PC-3 (cell line): ENCODE measurements at regions not wholly inside any gene's neighbourhood (a gene's known extent, or its start where the extent isn't known, plus 50 kb on each side); places are given as distances from the start of the nearest gene placed in this dataset.

Source experiments
- ATAC-seq: fragments of 200-7000 bp; cut with Tn5 transposase; 2 replicates; pipeline ENCODE4 v1.9.1; 2020; ENCODE audit warnings: mild to moderate bottlenecking, moderate library complexity
- BruUV-seq: library from RNA; stranded (reverse); fragments of 400-500 nt; replicated peaks from 2 replicates; lab custom pipeline; 2021; lab: Mats Ljungman, UMichigan
- CTCF ChIA-PET: fragments of 300-600 bp; sonication (Branson Sonifier 250); formaldehyde crosslinking; loops from one replicate; lab custom pipeline; 2022; ENCODE audit warnings: antibody characterized with exemption; lab: Charles Lee
- POLR2A ChIA-PET: fragments of 300-600 bp; sonication (Branson Sonifier 250); formaldehyde crosslinking; loops from one replicate; lab custom pipeline; 2022; ENCODE audit warnings: antibody characterized with exemption; ENCODE audit not compliant: unreplicated experiment; lab: Charles Lee
- DNase-seq: peaks from one replicate; pipeline ENCODE4 v3.0.0-alpha.2; 2015
- H2AFZ ChIP-seq: fragments of 300-600 bp; sonication (generic); 2 replicates; pipeline ENCODE4 v1.6.0; 2016; ENCODE audit warnings: antibody characterized with exemption, low read length
- H3F3A ChIP-seq: fragments of 300-600 bp; sonication (generic); one replicate; pipeline ENCODE4 v1.6.0; 2017; ENCODE audit warnings: antibody characterized with exemption, low read length, control low read depth, mild to moderate bottlenecking; ENCODE audit not compliant: unreplicated experiment
- H3K27ac ChIP-seq: fragments of 300-600 bp; sonication (generic); 2 replicates; pipeline ENCODE4 v1.5.1; 2016; ENCODE audit warnings: mild to moderate bottlenecking, low read length
- H3K27me3 ChIP-seq: fragments of 300-600 bp; sonication (generic); 2 replicates; pipeline ENCODE4 v1.6.1; 2016; ENCODE audit warnings: low read length, mixed read lengths
- H3K36me3 ChIP-seq: fragments of 300-600 bp; sonication (generic); 2 replicates; pipeline ENCODE4 v1.6.1; 2016; ENCODE audit warnings: low read depth, mixed run types, low read length, mixed read lengths
- H3K4me1 ChIP-seq: fragments of 300-600 bp; sonication (generic); 2 replicates; pipeline ENCODE4 v1.5.1; 2016; ENCODE audit warnings: low read length; ENCODE audit not compliant: insufficient read depth
- H3K4me2 ChIP-seq: fragments of 300-600 bp; sonication (generic); 2 replicates; pipeline ENCODE4 v1.6.0; 2016; ENCODE audit warnings: low read length
- H3K4me3 ChIP-seq: fragments of 300-600 bp; sonication (generic); 2 replicates; pipeline ENCODE4 v1.5.1; 2016; ENCODE audit warnings: mild to moderate bottlenecking, low read length, mixed read lengths
- H3K79me2 ChIP-seq: fragments of 300-600 bp; sonication (generic); 2 replicates; pipeline ENCODE4 v1.6.1; 2017; ENCODE audit warnings: low read length, mixed read lengths
- H3K9ac ChIP-seq: fragments of 300-600 bp; sonication (generic); 2 replicates; pipeline ENCODE4 v1.6.0; 2016; ENCODE audit warnings: mild to moderate bottlenecking, low read length
- H3K9me2 ChIP-seq: fragments of 300-600 bp; sonication (generic); replicated peaks from 2 replicates; pipeline ENCODE4 v1.6.1; 2016; ENCODE audit warnings: mixed run types, low read length, mixed read lengths
- H3K9me3 ChIP-seq: fragments of 300-600 bp; sonication (generic); 2 replicates; pipeline ENCODE4 v1.6.1; 2016; ENCODE audit warnings: low read length, mixed read lengths
- H4K20me1 ChIP-seq: fragments of 300-600 bp; sonication (generic); 2 replicates; pipeline ENCODE4 v1.6.1; 2016; ENCODE audit warnings: low read length, mixed read lengths
- EZH2 ChIP-seq: fragments of 300-600 bp; sonication (generic); IDR thresholded peaks from one replicate; pipeline ENCODE4 v1.6.1; 2017; ENCODE audit warnings: antibody characterized with exemption, mild to moderate bottlenecking, low read length; ENCODE audit not compliant: unreplicated experiment
- EZH2phosphoT487 ChIP-seq: fragments of 300-600 bp; sonication (generic); IDR thresholded peaks from 2 replicates; pipeline ENCODE4 v1.6.1; 2018; ENCODE audit warnings: mild to moderate bottlenecking, antibody characterized with exemption, low read length, borderline replicate concordance
- intact Hi-C: fragments of 100-400 bp; cut with micrococcal nuclease; formaldehyde crosslinking; loops from 2 replicates; pipeline ENCODE4 v1.9.0; 2023
- TF ChIP-seq, protein P1 (sequence below): fragments of 300-600 bp; sonication (generic); conservative IDR thresholded peaks from 2 replicates; pipeline ENCODE4 v1.5.1; 2017; ENCODE audit warnings: antibody characterized with exemption, low read depth, mild to moderate bottlenecking, low read length

DNA sequence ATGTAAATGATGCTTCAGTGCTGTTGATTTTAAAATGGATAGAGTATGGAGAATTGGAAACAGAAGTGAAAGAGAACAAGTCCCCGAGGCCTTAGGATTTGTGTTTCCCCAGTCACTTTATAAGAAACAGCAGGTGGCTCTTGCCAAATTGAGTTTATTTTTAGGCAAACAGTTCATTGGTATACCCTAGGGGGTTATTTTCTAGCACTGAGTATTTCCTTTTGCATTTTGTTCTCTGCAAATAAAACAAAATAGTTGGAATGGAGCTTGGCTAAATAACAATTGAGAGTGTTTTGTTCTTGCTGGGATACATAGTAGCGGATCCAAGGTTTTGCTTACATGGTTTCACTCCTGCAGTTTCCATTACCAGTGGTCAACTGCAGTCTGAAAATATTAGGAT lies 591.1 kb upstream of the C16orf82 start:
- Histone ChIP-seq H4K20me1 (no peaks in the 10 kb centered on the region), H3K27me3 (no peaks in the 10 kb centered on the region), H3K79me2 (no peaks in the 10 kb centered on the region), H3K36me3 (no peaks in the 10 kb centered on the region), H3K9me2 (no peaks in the 10 kb centered on the region), H2AFZ (no peak overlapping the region), H3K9me3 (no peaks in the 10 kb centered on the region), H3K4me2 (no peak overlapping the region), H3K27ac (no peak overlapping the region), H3K9ac (no peak overlapping the region), H3K4me1 (no peaks in the 10 kb centered on the region), H3F3A (no peaks in the 10 kb centered on the region), H3K4me3 (no peak overlapping the region)
- DNase-seq (no peak), ATAC-seq (no peak)
- TF ChIP-seq, protein P1, sequence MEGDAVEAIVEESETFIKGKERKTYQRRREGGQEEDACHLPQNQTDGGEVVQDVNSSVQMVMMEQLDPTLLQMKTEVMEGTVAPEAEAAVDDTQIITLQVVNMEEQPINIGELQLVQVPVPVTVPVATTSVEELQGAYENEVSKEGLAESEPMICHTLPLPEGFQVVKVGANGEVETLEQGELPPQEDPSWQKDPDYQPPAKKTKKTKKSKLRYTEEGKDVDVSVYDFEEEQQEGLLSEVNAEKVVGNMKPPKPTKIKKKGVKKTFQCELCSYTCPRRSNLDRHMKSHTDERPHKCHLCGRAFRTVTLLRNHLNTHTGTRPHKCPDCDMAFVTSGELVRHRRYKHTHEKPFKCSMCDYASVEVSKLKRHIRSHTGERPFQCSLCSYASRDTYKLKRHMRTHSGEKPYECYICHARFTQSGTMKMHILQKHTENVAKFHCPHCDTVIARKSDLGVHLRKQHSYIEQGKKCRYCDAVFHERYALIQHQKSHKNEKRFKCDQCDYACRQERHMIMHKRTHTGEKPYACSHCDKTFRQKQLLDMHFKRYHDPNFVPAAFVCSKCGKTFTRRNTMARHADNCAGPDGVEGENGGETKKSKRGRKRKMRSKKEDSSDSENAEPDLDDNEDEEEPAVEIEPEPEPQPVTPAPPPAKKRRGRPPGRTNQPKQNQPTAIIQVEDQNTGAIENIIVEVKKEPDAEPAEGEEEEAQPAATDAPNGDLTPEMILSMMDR = no peak
- TF ChIP-seq EZH2 (no peak), EZH2phosphoT487 (no peak)
- intact Hi-C loops = no loop called here
- ChIA-PET POLR2A (no interaction called here), CTCF (no interaction called here)
- BruUV-seq = no TSS peak

DNA sequence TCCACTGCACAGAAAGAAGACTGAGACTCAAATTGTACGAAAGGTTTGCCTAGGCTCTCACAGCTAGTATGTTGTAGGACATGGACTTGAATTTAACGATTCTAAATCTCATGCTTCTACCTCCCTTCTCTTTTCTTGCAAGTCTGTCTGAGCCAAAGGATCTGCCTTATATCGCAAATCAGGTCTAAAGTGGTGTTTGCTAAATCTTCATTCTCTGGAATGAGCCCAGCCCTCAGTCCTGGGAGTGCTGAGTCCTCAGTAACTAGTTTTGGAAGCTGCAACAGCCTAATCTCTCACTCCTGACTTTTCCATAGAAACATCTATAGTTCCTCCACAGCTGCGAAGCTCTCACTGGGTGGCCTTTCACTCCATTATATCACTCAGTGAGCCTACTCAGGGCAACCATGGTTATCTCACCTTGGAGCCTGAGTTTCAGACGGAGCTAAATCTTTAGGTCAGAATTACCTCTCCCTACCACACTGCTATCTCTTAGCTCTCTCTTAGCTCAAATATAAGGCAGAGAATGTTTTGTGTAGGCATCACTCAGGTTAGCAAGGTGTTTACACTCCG lies 575.5 kb upstream of the C16orf82 start:
- Histone ChIP-seq H2AFZ (no peak overlapping the region), H3K4me1 (no peaks in the 10 kb centered on the region), H3K36me3 (no peaks in the 10 kb centered on the region), H3K27ac (no peak overlapping the region), H3K9me2 (no peaks in the 10 kb centered on the region), H3F3A (no peaks in the 10 kb centered on the region), H3K9me3 (no peaks in the 10 kb centered on the region), H3K27me3 (no peaks in the 10 kb centered on the region), H4K20me1 (no peaks in the 10 kb centered on the region), H3K9ac (no peak overlapping the region), H3K79me2 (no peaks in the 10 kb centered on the region), H3K4me2 (no peak overlapping the region), H3K4me3 (no peak overlapping the region)
- ChIA-PET POLR2A (no interaction called here), CTCF (no interaction called here)
- ATAC-seq (no peak), DNase-seq (no peak)
- no peak for TF ChIP-seq EZH2phosphoT487
- intact Hi-C loops = no loop called here
- no TSS peak for BruUV-seq

DNA sequence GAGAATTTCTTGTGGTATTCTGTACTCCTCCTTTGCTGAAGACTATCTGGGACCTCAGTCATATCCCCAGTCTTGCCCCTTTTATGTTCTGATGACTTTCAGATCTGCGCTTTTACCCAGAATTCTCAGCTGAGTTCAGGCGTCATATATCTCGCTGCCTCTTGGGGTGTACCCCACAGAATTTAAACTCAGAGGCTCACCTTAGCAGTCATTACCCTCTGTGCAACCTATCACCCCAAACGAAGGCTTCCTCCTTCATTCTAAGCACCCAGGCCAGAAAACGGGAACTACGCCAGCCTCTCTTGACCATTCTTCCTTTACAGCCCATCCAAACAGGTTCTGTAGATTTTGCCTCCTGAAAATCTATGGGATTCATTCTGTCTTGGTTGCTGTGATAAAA lies 574.8 kb upstream of the C16orf82 start:
- Histone ChIP-seq H2AFZ (no peak overlapping the region), H3K9me3 (no peaks in the 10 kb centered on the region), H3K4me2 (no peak overlapping the region), H3K79me2 (no peaks in the 10 kb centered on the region), H3K4me1 (no peaks in the 10 kb centered on the region), H3F3A (no peaks in the 10 kb centered on the region), H4K20me1 (no peaks in the 10 kb centered on the region), H3K9me2 (no peaks in the 10 kb centered on the region), H3K27me3 (no peaks in the 10 kb centered on the region), H3K36me3 (no peaks in the 10 kb centered on the region), H3K4me3 (no peak overlapping the region), H3K27ac (no peak overlapping the region), H3K9ac (no peak overlapping the region)
- no peak for DNase-seq
- no TSS peak for BruUV-seq
- TF ChIP-seq EZH2 (no peak), EZH2phosphoT487 (no peak)
- TF ChIP-seq, protein P1 = no peak
- ATAC-seq = no peak
- CTCF ChIA-PET = no interaction called here
- intact Hi-C loops = no loop called here
- POLR2A ChIA-PET = no interaction called here
